ENCODE measurements at regions not wholly inside any gene's neighbourhood (a gene's known extent, or its start where the extent isn't known, plus 50 kb on each side); places are given as distances from the start of the nearest gene placed in this dataset.

GRCh38 chr13:52925251-52925650 is 76.8 kb upstream of the PCDH8 start:
- no peak overlapping the region for H3K4me2 ChIP-seq (replicated peaks; ENCODE audit: low read depth, low read length, poor library complexity, severe bottlenecking)
- peaks cover 5 to 17% of the 10 kb centered on the region in 2 donors for H3K4me1 ChIP-seq (ENCODE audit: control insufficient read depth in 2 of 2, insufficient read depth in 2 of 2, low read length in 2 of 2)
- H3K9ac ChIP-seq (ENCODE audit: low read length) = no peak overlapping the region
- H3K4me3 Mint-ChIP-seq = no peak overlapping the region
- H3K27me3 Mint-ChIP-seq = peaks cover 15% of the 10 kb centered on the region
- ChIA-PET POLR2A (no interaction called here), CTCF (no interaction called here)
- no peaks in the 10 kb centered on the region for H3K36me3 ChIP-seq (replicated peaks in 1 of 2; ENCODE audit: control extremely low read depth in 1 of 2, control insufficient read depth in 1 of 2, extremely low read depth in 1 of 2, insufficient read depth in 2 of 2, low read length in 1 of 2)
- no peak overlapping the region for H3K4me3 ChIP-seq (ENCODE audit: control extremely low read depth in 1 of 5, extremely low read depth in 1 of 5, insufficient read depth in 1 of 5, low read depth in 2 of 5, low read length in 4 of 5)
- peaks cover 10% of the 10 kb centered on the region for H3K4me1 Mint-ChIP-seq
- H4K20me1 ChIP-seq (ENCODE audit: control insufficient read depth, insufficient read depth, low read length, poor library complexity, severe bottlenecking) = no peaks in the 10 kb centered on the region
- intact Hi-C loops (cut with micrococcal nuclease) = no loop called here
- H3K9me3 ChIP-seq (ENCODE audit: control extremely low read depth in 1 of 3, control insufficient read depth in 2 of 3, insufficient read depth in 1 of 3, low read length in 2 of 3) = peaks cover 0 to 18% (median 13%) of the 10 kb centered on the region in 3 donors
- H3K27me3 ChIP-seq (replicated peaks in 1 of 4; ENCODE audit: control extremely low read depth in 1 of 4, control insufficient read depth in 3 of 4, insufficient read depth in 4 of 4, low read length in 3 of 4) = no peaks in the 10 kb centered on the region
- no peak overlapping the region for H3K27ac Mint-ChIP-seq
- no peak overlapping the region for H3K27ac ChIP-seq (ENCODE audit: low read length in 2 of 2)
- H3K9me3 Mint-ChIP-seq (ENCODE audit: insufficient read depth) = no peaks in the 10 kb centered on the region
- no peak overlapping the region for H2AFZ ChIP-seq (ENCODE audit: insufficient read depth, low read depth, low read length, poor library complexity, severe bottlenecking)
- no peaks in the 10 kb centered on the region for H3K79me2 ChIP-seq (ENCODE audit: control insufficient read depth, insufficient read depth, low read length)
- TF ChIP-seq CTCF (IDR thresholded peaks at IDR 0.05) (no peak), EZH2 (IDR thresholded peaks at IDR 0.05; ENCODE audit: borderline replicate concordance, insufficient read depth, low read depth, low read length, poor library complexity, severe bottlenecking) (no peak)
- ATAC-seq (ENCODE audit: low read depth) (no peak), DNase-seq (no peak)
- WGBS (ENCODE audit: insufficient coverage) = 89% methylated on average over 2 of the region's 2 CpGs

GRCh38 chr13:52924289-52925148 is 76.1 kb upstream of the PCDH8 start:
- peaks cover 0 to 22% (median 13%) of the 10 kb centered on the region in 3 donors for H3K9me3 ChIP-seq (ENCODE audit: control extremely low read depth in 1 of 3, control insufficient read depth in 2 of 3, insufficient read depth in 1 of 3, low read length in 2 of 3)
- H3K36me3 ChIP-seq (replicated peaks in 1 of 2; ENCODE audit: control extremely low read depth in 1 of 2, control insufficient read depth in 1 of 2, extremely low read depth in 1 of 2, insufficient read depth in 2 of 2, low read length in 1 of 2) = no peaks in the 10 kb centered on the region
- intact Hi-C loops (cut with micrococcal nuclease) = no loop called here
- no peaks in the 10 kb centered on the region for H3K79me2 ChIP-seq (ENCODE audit: control insufficient read depth, insufficient read depth, low read length)
- H3K4me1 ChIP-seq (ENCODE audit: control insufficient read depth in 2 of 2, insufficient read depth in 2 of 2, low read length in 2 of 2) = peaks cover 5 to 17% of the 10 kb centered on the region in 2 donors
- H3K27me3 Mint-ChIP-seq = peaks cover 15% of the 10 kb centered on the region
- H3K27ac ChIP-seq (ENCODE audit: low read length in 2 of 2) = no peak overlapping the region
- ChIA-PET CTCF (no interaction called here), POLR2A (no interaction called here)
- H3K4me3 Mint-ChIP-seq = no peak overlapping the region
- no peaks in the 10 kb centered on the region for H3K27me3 ChIP-seq (replicated peaks in 1 of 4; ENCODE audit: control extremely low read depth in 1 of 4, control insufficient read depth in 3 of 4, insufficient read depth in 4 of 4, low read length in 3 of 4)
- no peak for DNase-seq
- 80% methylated on average over 4 of the region's 10 CpGs for WGBS (ENCODE audit: insufficient coverage)
- no peaks in the 10 kb centered on the region for H4K20me1 ChIP-seq (ENCODE audit: control insufficient read depth, insufficient read depth, low read length, poor library complexity, severe bottlenecking)
- H3K4me2 ChIP-seq (replicated peaks; ENCODE audit: low read depth, low read length, poor library complexity, severe bottlenecking) = no peak overlapping the region
- no peak overlapping the region for H3K4me3 ChIP-seq (ENCODE audit: control extremely low read depth in 1 of 5, extremely low read depth in 1 of 5, insufficient read depth in 1 of 5, low read depth in 2 of 5, low read length in 4 of 5)
- H3K27ac Mint-ChIP-seq = no peak overlapping the region
- peaks cover 14% of the 10 kb centered on the region for H3K4me1 Mint-ChIP-seq
- TF ChIP-seq CTCF (IDR thresholded peaks at IDR 0.05) (no peak), EZH2 (IDR thresholded peaks at IDR 0.05; ENCODE audit: borderline replicate concordance, insufficient read depth, low read depth, low read length, poor library complexity, severe bottlenecking) (no peak)
- no peak overlapping the region for H3K9ac ChIP-seq (ENCODE audit: low read length)
- no peak for ATAC-seq (ENCODE audit: low read depth)
- no peak overlapping the region for H2AFZ ChIP-seq (ENCODE audit: insufficient read depth, low read depth, low read length, poor library complexity, severe bottlenecking)
- H3K9me3 Mint-ChIP-seq (ENCODE audit: insufficient read depth) = no peaks in the 10 kb centered on the region
